Neural cell (in vitro differentiated cells): ENCODE measurements at regions not wholly inside any gene's neighbourhood (a gene's known extent, or its start where the extent isn't known, plus 50 kb on each side); places are given as distances from the start of the nearest gene placed in this dataset.

ENCODE experiments used
- CTCF ChIP-seq: fragments of 450-650 bp; IDR thresholded peaks from 2 replicates; pipeline ENCODE4 v1.5.1; 2014; ENCODE audit warnings: antibody characterized with exemption, mild to moderate bottlenecking, moderate library complexity; ENCODE audit not compliant: poor library complexity, severe bottlenecking
- EP300 ChIP-seq: fragments of 450-650 bp; conservative IDR thresholded peaks from 2 replicates; pipeline ENCODE4 v1.6.1; 2014; ENCODE audit warnings: antibody characterized with exemption, mild to moderate bottlenecking, moderate library complexity; ENCODE audit not compliant: poor library complexity, severe bottlenecking

- TF ChIP-seq CTCF, result no peak
- TF ChIP-seq EP300, result no peak
Observed at GRCh38 chr5:99445805-99446204, 517.0 kb upstream of the CHD1 start.
